Activated CD4-positive, alpha-beta memory T cell treated with anti-CD3 and anti-CD28 coated beads, Interleukin-2, amount 10 ng/mL, durations not matched to agents 7 days and 5 days (primary cell): ENCODE measurements at regions not wholly inside any gene's neighbourhood (a gene's known extent, or its start where the extent isn't known, plus 50 kb on each side); places are given as distances from the start of the nearest gene placed in this dataset.

Source experiments
- CTCF ChIA-PET: fragments of 350-600 bp; sonication (Branson Sonifier 250); formaldehyde crosslinking; loops from one replicate; lab custom pipeline; 2021; ENCODE audit warnings: antibody characterized with exemption, inconsistent platforms; lab: Charles Lee
- POLR2A ChIA-PET: fragments of 350-600 bp; sonication (Branson Sonifier 250); formaldehyde crosslinking; loops from one replicate; lab custom pipeline; 2021; ENCODE audit warnings: antibody characterized with exemption; lab: Charles Lee
- DNase-seq: peaks from one replicate; pipeline ENCODE4 v3.0.0-alpha.2; 2020
- H3K27ac Mint-ChIP-seq: one replicate; pipeline ENCODE4 v1.8.0; 2021; ENCODE audit warnings: mild to moderate bottlenecking, mixed read lengths
- H3K27me3 Mint-ChIP-seq: one replicate; pipeline ENCODE4 v1.8.0; 2021; ENCODE audit warnings: mixed read lengths
- H3K36me3 Mint-ChIP-seq: one replicate; pipeline ENCODE4 v1.8.0; 2021; ENCODE audit warnings: low read depth, mixed read lengths
- H3K4me1 Mint-ChIP-seq: one replicate; pipeline ENCODE4 v1.8.0; 2021; ENCODE audit warnings: mixed read lengths
- H3K4me3 Mint-ChIP-seq: one replicate; pipeline ENCODE4 v1.8.0; 2021; ENCODE audit warnings: mild to moderate bottlenecking, mixed read lengths
- H3K9me3 Mint-ChIP-seq: one replicate; pipeline ENCODE4 v1.8.0; 2021; ENCODE audit warnings: mixed read lengths

DNA sequence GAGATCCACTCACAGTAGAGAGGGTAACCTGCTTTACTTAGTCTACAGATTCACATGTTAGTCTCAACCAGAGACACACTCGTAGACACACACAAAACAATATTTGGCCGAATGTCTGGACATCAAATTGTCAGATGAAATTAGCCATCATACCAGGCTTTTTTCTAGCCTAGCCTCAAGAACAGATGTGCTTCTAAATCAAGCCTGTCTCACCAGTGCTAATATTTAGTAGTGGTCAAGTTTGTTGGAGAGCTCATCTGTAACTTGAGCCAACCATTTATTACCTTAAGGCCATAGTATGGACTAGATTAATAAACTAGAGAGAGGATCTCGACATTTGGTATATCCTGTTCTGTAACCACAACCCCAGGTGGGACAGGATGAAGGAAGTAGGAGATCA is 1118.8 kb upstream of the MAP3K7 start:
- no peaks in the 10 kb centered on the region for H3K27me3 Mint-ChIP-seq
- CTCF ChIA-PET: no interaction called here
- no peaks in the 10 kb centered on the region for H3K36me3 Mint-ChIP-seq
- no peaks in the 10 kb centered on the region for H3K9me3 Mint-ChIP-seq
- H3K27ac Mint-ChIP-seq: no peak overlapping the region
- DNase-seq: no peak
- POLR2A ChIA-PET: no interaction called here
- no peak overlapping the region for H3K4me3 Mint-ChIP-seq
- H3K4me1 Mint-ChIP-seq: no peaks in the 10 kb centered on the region

GRCh38 chr6:91704531-91704930 is 1117.7 kb upstream of the MAP3K7 start:
- CTCF ChIA-PET: no interaction called here
- POLR2A ChIA-PET: no interaction called here

DNA sequence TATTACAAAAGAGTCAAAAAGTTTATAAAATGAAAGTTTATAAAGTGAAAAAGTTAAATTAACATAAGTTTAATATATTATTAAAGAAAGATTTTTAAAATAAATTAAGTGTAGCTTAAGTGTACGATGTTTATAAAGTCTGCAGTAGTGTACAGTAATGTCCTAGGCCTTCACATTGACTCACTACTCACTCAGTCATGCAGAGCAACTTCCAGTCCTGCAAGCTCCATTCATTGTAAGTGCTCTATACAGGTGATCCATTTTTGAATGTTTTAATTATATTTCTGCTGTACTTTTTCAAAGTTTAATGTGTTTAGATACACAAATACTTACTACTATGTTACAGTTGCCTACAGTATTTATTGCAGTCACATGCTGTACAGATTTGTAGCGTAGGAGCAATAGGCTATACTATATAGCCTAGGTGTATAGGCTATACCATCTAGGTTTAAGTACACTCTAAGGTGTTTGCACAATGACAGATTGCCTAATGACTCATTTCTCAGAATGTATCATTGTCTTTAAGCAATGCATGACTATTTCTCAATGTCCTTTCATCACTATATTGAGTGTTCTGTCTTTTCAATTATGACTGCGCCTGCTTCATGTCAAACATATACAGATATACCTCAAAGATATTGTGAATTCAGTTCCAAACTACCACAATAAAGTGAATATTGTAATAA is 1110.3 kb upstream of the MAP3K7 start:
- H3K27ac Mint-ChIP-seq: no peak overlapping the region
- H3K27me3 Mint-ChIP-seq: no peaks in the 10 kb centered on the region
- no peaks in the 10 kb centered on the region for H3K36me3 Mint-ChIP-seq
- no peaks in the 10 kb centered on the region for H3K4me1 Mint-ChIP-seq
- ChIA-PET POLR2A (no interaction called here), CTCF (no interaction called here)
- no peak overlapping the region for H3K4me3 Mint-ChIP-seq
- no peaks in the 10 kb centered on the region for H3K9me3 Mint-ChIP-seq
- no peak for DNase-seq

More at GRCh38 chr6:91704531-91704930, 1117.7 kb upstream of the MAP3K7 start:
- Mint-ChIP-seq H3K36me3 (no peaks in the 10 kb centered on the region), H3K27me3 (no peaks in the 10 kb centered on the region), H3K4me3 (no peak overlapping the region), H3K9me3 (no peaks in the 10 kb centered on the region), H3K27ac (no peak overlapping the region), H3K4me1 (no peaks in the 10 kb centered on the region)
- DNase-seq: no peak

DNA sequence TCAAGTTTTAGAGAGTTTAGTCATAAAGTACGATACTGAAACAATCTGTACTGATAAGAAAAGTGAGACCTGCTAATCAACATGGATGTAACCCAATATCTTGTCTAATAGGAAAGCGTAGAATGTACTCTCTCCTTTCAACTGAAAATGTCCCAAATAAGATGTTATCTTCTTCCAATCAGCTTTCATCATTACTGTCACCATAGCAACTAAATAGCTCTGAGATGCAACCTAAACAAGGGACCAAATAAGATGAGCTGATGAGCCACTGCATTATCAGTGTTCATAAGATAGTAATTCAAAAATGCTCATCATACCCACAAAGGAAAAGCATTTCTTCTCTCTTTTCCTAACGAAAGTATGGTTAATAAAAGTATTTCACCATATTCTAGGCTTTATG is 1108.3 kb upstream of the MAP3K7 start:
- Mint-ChIP-seq H3K9me3 (no peaks in the 10 kb centered on the region), H3K4me3 (no peak overlapping the region), H3K4me1 (no peaks in the 10 kb centered on the region), H3K27ac (no peak overlapping the region), H3K27me3 (no peaks in the 10 kb centered on the region), H3K36me3 (no peaks in the 10 kb centered on the region)
- CTCF ChIA-PET: no interaction called here
- POLR2A ChIA-PET: no interaction called here
- DNase-seq: no peak

DNA sequence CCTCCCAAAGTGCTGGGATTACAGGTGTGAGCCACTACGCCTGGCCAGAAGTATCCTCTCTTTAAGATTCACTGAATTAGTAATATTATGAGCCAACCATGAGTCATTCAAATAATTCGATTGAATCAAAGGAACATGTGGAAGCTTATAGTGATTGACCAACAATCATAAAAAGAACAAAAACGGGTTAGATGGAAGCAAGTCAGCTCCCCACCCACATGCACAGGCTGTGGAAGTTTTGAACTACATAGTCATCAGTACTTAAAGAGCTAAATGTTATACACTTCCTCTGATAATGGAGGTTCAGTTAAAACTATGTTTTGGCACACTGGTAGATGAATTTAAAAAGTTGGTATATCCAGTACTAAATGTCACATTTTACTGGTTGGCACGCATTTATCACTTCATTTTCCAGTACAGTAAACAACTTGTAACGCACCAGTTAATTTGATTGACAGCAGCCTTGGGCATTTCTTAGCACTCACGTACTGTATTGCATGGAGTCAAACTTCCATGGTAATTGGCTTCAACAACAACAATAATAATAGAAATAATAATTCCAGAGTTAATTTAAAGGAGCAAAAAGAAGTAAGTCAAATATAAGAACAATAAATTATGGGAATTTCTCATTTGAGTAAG is 1107.3 kb upstream of the MAP3K7 start:
- H3K4me3 Mint-ChIP-seq: no peak overlapping the region
- no peak for DNase-seq
- H3K27ac Mint-ChIP-seq: no peak overlapping the region
- no peaks in the 10 kb centered on the region for H3K36me3 Mint-ChIP-seq
- CTCF ChIA-PET: no interaction called here
- H3K4me1 Mint-ChIP-seq: no peaks in the 10 kb centered on the region
- H3K27me3 Mint-ChIP-seq: no peaks in the 10 kb centered on the region
- H3K9me3 Mint-ChIP-seq: no peaks in the 10 kb centered on the region
- POLR2A ChIA-PET: no interaction called here

DNA sequence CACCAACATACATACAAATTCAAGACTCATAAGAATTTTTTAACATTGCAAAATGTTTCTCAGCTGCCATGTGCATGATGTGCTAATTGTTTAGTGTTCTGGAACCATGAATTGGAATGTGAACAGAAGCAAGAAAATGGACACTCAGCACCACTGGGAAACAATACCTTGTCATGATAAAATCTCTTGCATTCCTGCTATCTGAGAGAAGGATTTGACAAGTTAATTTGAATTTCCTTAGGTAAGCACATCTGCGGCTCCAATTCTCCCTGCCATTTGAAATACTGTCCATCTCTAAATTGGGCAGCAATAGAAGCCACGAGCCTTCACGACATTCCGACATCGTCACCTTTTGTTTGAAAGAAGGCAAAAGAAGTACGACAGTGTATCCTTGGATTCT is 1104.6 kb upstream of the MAP3K7 start:
- no peaks in the 10 kb centered on the region for H3K36me3 Mint-ChIP-seq
- H3K27ac Mint-ChIP-seq: no peak overlapping the region
- DNase-seq: no peak
- POLR2A ChIA-PET: no interaction called here
- no peaks in the 10 kb centered on the region for H3K27me3 Mint-ChIP-seq
- no peaks in the 10 kb centered on the region for H3K9me3 Mint-ChIP-seq
- H3K4me1 Mint-ChIP-seq: no peaks in the 10 kb centered on the region
- CTCF ChIA-PET: no interaction called here
- H3K4me3 Mint-ChIP-seq: no peak overlapping the region

- H3K27ac Mint-ChIP-seq: no peak overlapping the region
These were observed 1096.4 kb upstream of the MAP3K7 start for GRCh38 chr6:91683240-91683639.

GRCh38 chr6:91681296-91681695 is 1094.4 kb upstream of the MAP3K7 start:
- DNase-seq: no peak
- Mint-ChIP-seq H3K4me1 (no peaks in the 10 kb centered on the region), H3K36me3 (no peaks in the 10 kb centered on the region), H3K27me3 (no peaks in the 10 kb centered on the region), H3K9me3 (no peaks in the 10 kb centered on the region), H3K4me3 (no peak overlapping the region), H3K27ac (no peak overlapping the region)
- CTCF ChIA-PET: no interaction called here
- POLR2A ChIA-PET: no interaction called here

More at GRCh38 chr6:91683240-91683639, 1096.4 kb upstream of the MAP3K7 start:
- Mint-ChIP-seq H3K9me3 (no peaks in the 10 kb centered on the region), H3K27me3 (no peaks in the 10 kb centered on the region), H3K4me1 (no peaks in the 10 kb centered on the region), H3K36me3 (no peaks in the 10 kb centered on the region), H3K4me3 (no peak overlapping the region)
- no peak for DNase-seq
- ChIA-PET POLR2A (no interaction called here), CTCF (no interaction called here)

DNA sequence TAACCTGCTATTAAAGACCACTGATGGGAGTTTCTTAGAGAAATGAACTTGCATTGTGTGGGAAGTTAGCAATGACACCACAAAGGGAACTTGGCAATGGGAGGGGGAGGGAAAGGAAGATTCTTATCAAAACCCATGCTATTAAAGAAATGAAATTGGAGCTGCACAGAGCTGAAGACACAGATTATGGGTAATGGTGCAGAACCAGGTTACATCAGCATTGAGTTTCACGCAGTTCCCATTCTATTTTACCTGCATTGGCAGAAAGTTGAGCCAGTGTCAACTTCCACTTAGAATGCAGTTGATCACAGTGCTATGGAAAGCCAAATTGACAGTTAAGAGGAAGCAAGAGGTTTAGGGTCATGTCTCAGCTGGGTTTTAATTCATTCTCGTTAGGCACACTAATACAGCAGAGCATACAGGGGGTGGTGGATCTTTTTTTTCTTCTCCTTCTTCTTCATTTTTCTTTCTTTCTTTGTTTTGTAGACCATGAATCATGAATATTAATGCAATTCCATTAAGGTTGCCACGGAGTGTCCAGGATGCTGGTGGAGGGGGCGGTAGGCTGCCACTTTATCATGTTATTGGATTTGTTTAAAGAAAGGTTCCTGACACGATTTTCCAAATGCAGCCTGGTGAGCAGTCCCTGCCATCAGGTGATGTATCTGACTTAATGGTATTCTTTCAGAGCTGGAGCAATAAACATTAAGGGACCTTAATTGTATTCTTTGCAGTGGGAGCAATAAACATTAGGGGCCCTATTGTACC is 1092.0 kb upstream of the MAP3K7 start:
- CTCF ChIA-PET: no interaction called here
- H3K27me3 Mint-ChIP-seq: no peaks in the 10 kb centered on the region
- H3K36me3 Mint-ChIP-seq: no peaks in the 10 kb centered on the region
- H3K27ac Mint-ChIP-seq: no peak overlapping the region
- DNase-seq: no peak
- no peaks in the 10 kb centered on the region for H3K9me3 Mint-ChIP-seq
- POLR2A ChIA-PET: no interaction called here
- H3K4me3 Mint-ChIP-seq: no peak overlapping the region
- H3K4me1 Mint-ChIP-seq: no peaks in the 10 kb centered on the region

GRCh38 chr6:91672201-91672600 is 1085.3 kb upstream of the MAP3K7 start:
- POLR2A ChIA-PET: no interaction called here
- DNase-seq: no peak

GRCh38 chr6:91669871-91670268 is 1083.0 kb upstream of the MAP3K7 start:
- CTCF ChIA-PET: no interaction called here

More at GRCh38 chr6:91672201-91672600, 1085.3 kb upstream of the MAP3K7 start:
- H3K9me3 Mint-ChIP-seq: no peaks in the 10 kb centered on the region
- no peak overlapping the region for H3K27ac Mint-ChIP-seq
- H3K4me1 Mint-ChIP-seq: no peaks in the 10 kb centered on the region
- CTCF ChIA-PET: no interaction called here
- H3K36me3 Mint-ChIP-seq: no peaks in the 10 kb centered on the region
- no peak overlapping the region for H3K4me3 Mint-ChIP-seq
- no peaks in the 10 kb centered on the region for H3K27me3 Mint-ChIP-seq

DNA sequence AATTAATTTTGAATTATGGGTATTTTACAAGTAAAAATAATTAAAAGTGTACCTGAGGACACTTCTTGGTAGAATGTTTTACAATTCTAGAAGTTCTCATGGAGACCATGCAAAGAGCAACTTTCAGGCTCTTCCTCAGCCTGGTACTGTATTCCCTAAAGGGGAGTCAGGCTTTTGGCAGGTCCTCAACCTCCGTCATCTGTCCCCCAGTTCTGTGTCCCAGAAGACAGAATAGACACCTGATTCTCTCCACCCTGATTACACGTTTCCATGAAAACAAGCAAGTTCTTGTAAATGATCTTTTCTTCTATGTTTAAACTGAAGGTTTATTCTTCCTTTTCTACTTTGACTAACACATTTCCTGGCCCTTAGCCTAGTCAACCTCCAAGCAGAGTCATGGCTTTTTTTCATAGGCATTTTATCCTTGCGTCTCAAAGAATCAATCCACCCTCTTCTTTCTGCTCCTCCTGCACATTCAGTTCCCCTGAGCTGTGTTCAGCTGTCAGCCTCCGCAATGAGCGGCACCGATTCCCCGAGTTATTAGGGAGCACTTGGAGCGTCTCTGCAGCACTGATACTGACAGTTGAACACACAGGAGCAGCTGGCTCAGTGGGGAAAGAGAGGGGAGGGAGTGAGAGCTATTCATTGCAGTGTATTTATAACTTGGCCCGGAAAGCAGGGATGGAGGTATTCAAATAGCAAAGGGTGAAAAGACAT is 1082.4 kb upstream of the MAP3K7 start:
- CTCF ChIA-PET: no interaction called here
- Mint-ChIP-seq H3K27me3 (no peaks in the 10 kb centered on the region), H3K36me3 (no peaks in the 10 kb centered on the region), H3K27ac (no peak overlapping the region), H3K9me3 (peaks cover 4% of the 10 kb centered on the region), H3K4me1 (no peaks in the 10 kb centered on the region), H3K4me3 (no peak overlapping the region)
- POLR2A ChIA-PET: no interaction called here
- DNase-seq: no peak

More at GRCh38 chr6:91669871-91670268, 1083.0 kb upstream of the MAP3K7 start:
- no peak for DNase-seq
- Mint-ChIP-seq H3K9me3 (peaks cover under 1% of the 10 kb centered on the region), H3K36me3 (no peaks in the 10 kb centered on the region), H3K27me3 (no peaks in the 10 kb centered on the region), H3K4me1 (no peaks in the 10 kb centered on the region), H3K27ac (no peak overlapping the region), H3K4me3 (no peak overlapping the region)
- POLR2A ChIA-PET: no interaction called here

- DNase-seq: no peak
- CTCF ChIA-PET: no interaction called here
- no peaks in the 10 kb centered on the region for H3K4me1 Mint-ChIP-seq
- H3K4me3 Mint-ChIP-seq: no peak overlapping the region
- H3K27ac Mint-ChIP-seq: no peak overlapping the region
- no peaks in the 10 kb centered on the region for H3K27me3 Mint-ChIP-seq
- H3K9me3 Mint-ChIP-seq: peaks cover 4% of the 10 kb centered on the region
- POLR2A ChIA-PET: no interaction called here
- no peaks in the 10 kb centered on the region for H3K36me3 Mint-ChIP-seq
These were observed 1080.7 kb upstream of the MAP3K7 start for GRCh38 chr6:91667596-91667995.
